ENCODE measurements at regions not wholly inside any gene's neighbourhood (a gene's known extent, or its start where the extent isn't known, plus 50 kb on each side); places are given as distances from the start of the nearest gene placed in this dataset.

DNA sequence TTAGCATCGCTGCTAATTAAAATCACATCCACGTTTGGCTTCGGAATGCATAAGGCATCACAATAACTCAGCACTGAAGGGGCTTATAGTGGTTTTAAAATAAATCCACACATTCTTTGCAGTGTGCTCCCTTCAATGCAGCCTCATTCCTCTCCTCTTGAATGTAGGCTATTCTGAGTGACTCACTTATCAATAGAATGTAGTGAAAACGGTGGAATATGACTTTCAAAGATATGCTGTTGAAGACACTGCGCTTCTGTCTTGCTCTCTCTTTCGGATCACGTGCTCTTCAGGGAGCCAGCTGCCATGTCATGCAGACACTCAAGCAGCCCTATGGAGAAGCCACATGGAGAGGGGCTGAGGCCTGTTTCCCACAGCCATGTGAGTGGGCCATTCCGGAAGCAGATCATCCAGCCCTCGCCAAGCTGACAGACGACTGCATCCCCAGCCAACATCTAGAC lies 87.4 kb downstream of the CRYGS start:
- no peaks in the 10 kb centered on the region for H3K36me3 ChIP-seq
- DNase-seq (ENCODE audit: low spot score) (no peak), ATAC-seq (ENCODE audit: insufficient number of reproducible peaks, low FRiP score, low read depth) (no peak)
- no peaks in the 10 kb centered on the region for H3K4me1 ChIP-seq (ENCODE audit: control insufficient read depth in 1 of 2, low read depth in 2 of 2)
- H3K4me3 ChIP-seq = no peak overlapping the region
- TF ChIP-seq, protein P1, sequence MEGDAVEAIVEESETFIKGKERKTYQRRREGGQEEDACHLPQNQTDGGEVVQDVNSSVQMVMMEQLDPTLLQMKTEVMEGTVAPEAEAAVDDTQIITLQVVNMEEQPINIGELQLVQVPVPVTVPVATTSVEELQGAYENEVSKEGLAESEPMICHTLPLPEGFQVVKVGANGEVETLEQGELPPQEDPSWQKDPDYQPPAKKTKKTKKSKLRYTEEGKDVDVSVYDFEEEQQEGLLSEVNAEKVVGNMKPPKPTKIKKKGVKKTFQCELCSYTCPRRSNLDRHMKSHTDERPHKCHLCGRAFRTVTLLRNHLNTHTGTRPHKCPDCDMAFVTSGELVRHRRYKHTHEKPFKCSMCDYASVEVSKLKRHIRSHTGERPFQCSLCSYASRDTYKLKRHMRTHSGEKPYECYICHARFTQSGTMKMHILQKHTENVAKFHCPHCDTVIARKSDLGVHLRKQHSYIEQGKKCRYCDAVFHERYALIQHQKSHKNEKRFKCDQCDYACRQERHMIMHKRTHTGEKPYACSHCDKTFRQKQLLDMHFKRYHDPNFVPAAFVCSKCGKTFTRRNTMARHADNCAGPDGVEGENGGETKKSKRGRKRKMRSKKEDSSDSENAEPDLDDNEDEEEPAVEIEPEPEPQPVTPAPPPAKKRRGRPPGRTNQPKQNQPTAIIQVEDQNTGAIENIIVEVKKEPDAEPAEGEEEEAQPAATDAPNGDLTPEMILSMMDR (IDR thresholded peaks at IDR 0.05) = no peak
- H3K27me3 ChIP-seq (replicated peaks; ENCODE audit: insufficient read depth) = no peaks in the 10 kb centered on the region
- no peak overlapping the region for H3K27ac ChIP-seq
- no peaks in the 10 kb centered on the region for H3K9me3 ChIP-seq

DNA sequence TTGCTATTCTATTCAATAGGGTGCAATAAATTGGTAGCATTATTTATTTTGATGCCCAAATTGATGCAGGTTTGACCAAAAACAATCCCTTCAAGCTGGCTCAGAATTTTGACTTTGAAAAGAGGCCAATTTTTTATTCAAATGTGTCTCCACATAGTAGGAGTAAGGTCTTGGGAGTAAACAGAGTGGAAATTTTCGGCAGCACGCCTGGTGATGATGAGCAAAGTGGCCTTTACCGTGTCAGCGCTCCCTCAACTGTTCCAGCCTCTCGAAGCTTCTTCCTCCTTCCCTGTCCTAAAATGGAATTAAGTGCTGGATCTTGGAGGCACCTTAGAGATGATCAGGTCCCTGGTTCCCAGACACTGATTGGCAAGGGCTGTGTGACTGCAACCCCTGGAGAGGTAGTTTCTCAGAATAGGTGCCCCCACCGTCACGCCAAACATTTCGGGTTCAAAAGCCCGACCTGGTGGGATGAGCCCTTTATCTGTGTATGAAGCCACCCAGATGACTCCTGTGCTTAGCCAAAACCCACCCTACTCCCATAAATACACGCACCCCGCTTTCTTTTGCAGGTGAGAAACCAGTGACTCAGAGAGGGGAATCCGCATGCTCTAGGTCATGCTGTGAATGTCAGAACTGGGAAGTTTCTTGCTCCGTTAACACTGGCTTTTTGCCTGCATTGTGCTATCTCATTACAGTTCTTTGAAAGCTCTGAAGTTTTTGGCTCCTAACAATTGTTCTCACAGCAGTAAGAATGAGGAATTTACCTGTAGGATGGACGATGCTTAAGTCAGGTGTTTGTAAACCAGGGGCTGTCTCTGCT lies 89.1 kb downstream of the CRYGS start:
- Histone ChIP-seq H3K27me3 (replicated peaks; ENCODE audit: insufficient read depth) (no peaks in the 10 kb centered on the region), H3K4me3 (no peak overlapping the region), H3K4me1 (ENCODE audit: control insufficient read depth in 1 of 2, low read depth in 2 of 2) (no peaks in the 10 kb centered on the region), H3K36me3 (no peaks in the 10 kb centered on the region), H3K9me3 (no peaks in the 10 kb centered on the region), H3K27ac (no peak overlapping the region)
- no peak for ATAC-seq (ENCODE audit: insufficient number of reproducible peaks, low FRiP score, low read depth)
- TF ChIP-seq, protein P1 (IDR thresholded peaks at IDR 0.05) = no peak
- DNase-seq (ENCODE audit: low spot score) = no peak

DNA sequence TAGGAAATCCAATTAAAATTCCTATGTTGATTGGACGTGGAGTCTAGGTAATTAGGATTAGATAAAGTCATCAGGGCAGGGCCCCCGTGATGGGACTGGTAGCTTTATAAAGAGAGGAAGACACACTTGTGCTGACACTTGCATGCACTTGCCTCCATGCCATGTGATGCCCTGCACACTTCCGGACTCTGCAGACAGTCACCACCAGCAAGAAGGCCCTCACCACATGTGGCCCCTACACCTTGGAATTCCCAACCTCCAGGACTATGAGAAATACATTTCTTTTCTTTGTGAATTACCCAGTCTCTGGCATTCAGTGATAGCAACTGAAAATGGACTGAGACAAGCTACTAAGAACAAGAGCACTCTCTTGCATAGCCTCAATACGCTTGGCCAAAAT lies 90.6 kb downstream of the CRYGS start:
- TF ChIP-seq, protein P1 (IDR thresholded peaks at IDR 0.05) = no peak
- no peak overlapping the region for H3K27ac ChIP-seq
- H3K9me3 ChIP-seq = no peaks in the 10 kb centered on the region
- no peaks in the 10 kb centered on the region for H3K4me1 ChIP-seq (ENCODE audit: control insufficient read depth in 1 of 2, low read depth in 2 of 2)
- DNase-seq (ENCODE audit: low spot score) (no peak), ATAC-seq (ENCODE audit: insufficient number of reproducible peaks, low FRiP score, low read depth) (no peak)
- H3K4me3 ChIP-seq = no peak overlapping the region
- H3K27me3 ChIP-seq (replicated peaks; ENCODE audit: insufficient read depth) = no peaks in the 10 kb centered on the region
- no peaks in the 10 kb centered on the region for H3K36me3 ChIP-seq

DNA sequence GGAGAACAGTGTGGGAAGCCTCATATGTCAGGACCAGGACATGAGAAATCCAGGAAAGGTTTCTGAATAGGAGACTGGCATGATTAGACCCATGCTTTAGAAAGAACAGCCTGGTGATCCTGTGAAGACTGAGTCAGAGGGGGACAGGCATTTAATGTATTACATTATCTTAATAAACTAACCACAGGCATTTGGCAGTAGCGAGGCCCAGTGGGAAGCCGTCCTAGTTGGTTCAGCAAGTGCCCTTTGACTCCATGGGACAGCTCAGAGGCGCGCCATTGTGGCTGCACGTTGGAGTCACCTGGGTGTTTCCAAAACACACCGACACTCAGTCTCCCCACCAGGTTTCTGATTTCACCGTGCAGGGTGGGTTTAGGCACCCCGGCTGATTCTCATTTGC lies 90.5 kb upstream of the DGKG start:
- H3K9me3 ChIP-seq = no peaks in the 10 kb centered on the region
- DNase-seq (ENCODE audit: low spot score) (no peak), ATAC-seq (ENCODE audit: insufficient number of reproducible peaks, low FRiP score, low read depth) (no peak)
- H3K4me3 ChIP-seq = no peak overlapping the region
- TF ChIP-seq, protein P1 (IDR thresholded peaks at IDR 0.05) = no peak
- no peaks in the 10 kb centered on the region for H3K36me3 ChIP-seq
- H3K27me3 ChIP-seq (replicated peaks; ENCODE audit: insufficient read depth) = no peaks in the 10 kb centered on the region
- no peak overlapping the region for H3K27ac ChIP-seq
- no peaks in the 10 kb centered on the region for H3K4me1 ChIP-seq (ENCODE audit: control insufficient read depth in 1 of 2, low read depth in 2 of 2)

DNA sequence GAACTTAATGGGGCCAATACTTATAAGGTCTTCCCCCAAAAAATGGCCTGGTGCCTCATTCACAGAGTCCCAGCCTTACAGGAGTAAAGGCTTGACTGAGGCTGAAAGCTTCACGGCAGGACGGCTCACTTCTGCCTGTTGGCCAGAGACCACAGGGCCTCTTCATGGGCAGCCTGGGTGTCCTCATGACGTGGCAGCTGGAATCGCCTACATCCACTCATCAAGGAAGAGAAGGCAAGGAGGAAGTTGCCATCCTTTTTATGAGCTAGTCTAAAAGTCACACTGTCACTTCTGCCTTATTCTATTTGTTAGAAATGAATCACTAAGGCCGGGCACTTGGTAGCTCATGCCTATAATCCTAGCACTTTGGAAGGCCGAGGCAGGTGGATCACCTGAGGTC lies 89.3 kb upstream of the DGKG start:
- ATAC-seq (ENCODE audit: insufficient number of reproducible peaks, low FRiP score, low read depth) (no peak), DNase-seq (ENCODE audit: low spot score) (no peak)
- Histone ChIP-seq H3K4me1 (ENCODE audit: control insufficient read depth in 1 of 2, low read depth in 2 of 2) (no peaks in the 10 kb centered on the region), H3K27ac (no peak overlapping the region), H3K27me3 (replicated peaks; ENCODE audit: insufficient read depth) (no peaks in the 10 kb centered on the region), H3K9me3 (no peaks in the 10 kb centered on the region), H3K36me3 (no peaks in the 10 kb centered on the region), H3K4me3 (no peak overlapping the region)
- TF ChIP-seq, protein P1 (IDR thresholded peaks at IDR 0.05) = no peak

All from thoracic aorta (tissue), 2 donors.